H1 (cell line): ENCODE measurements at regions not wholly inside any gene's neighbourhood (a gene's known extent, or its start where the extent isn't known, plus 50 kb on each side); places are given as distances from the start of the nearest gene placed in this dataset.

Source experiments
- CTCF ChIA-PET: fragments of 300-600 bp; sonication (Branson Sonifier 250); formaldehyde crosslinking; loops from one replicate; lab custom pipeline; 2021; ENCODE audit not compliant: partially characterized antibody; lab: Charles Lee
- POLR2A ChIA-PET: fragments of 300-600 bp; sonication (Branson Sonifier 250); formaldehyde crosslinking; loops from one replicate; lab custom pipeline; 2021; ENCODE audit warnings: inconsistent platforms; ENCODE audit not compliant: partially characterized antibody; lab: Charles Lee
- DNase-seq, 2 experiments: peaks; one replicate each; pipeline versions ENCODE4 v3.0.0 to v3.0.0-alpha.2; 2010 to 2022; ENCODE audit warnings: low spot score in 2 of 2, low read depth in 1 of 2, mixed read lengths in 1 of 2
- FAIRE-seq: peaks from 2 replicates; lab custom pipeline; 2011; peaks lifted over from hg19 to GRCh38; lab: Jason Lieb, UNC
- H2AFZ ChIP-seq: 2 replicates; pipeline ENCODE4 v1.8.1; 2012; ENCODE audit warnings: low read length, inconsistent platforms
- H2AK5ac ChIP-seq: 2 replicates; pipeline ENCODE4 v1.6.1; 2013; ENCODE audit warnings: low read depth, low read length
- H2BK120ac ChIP-seq: replicated peaks from 2 replicates; pipeline ENCODE3; 2013; ENCODE audit warnings: low read depth, low read length, inconsistent platforms
- H2BK12ac ChIP-seq: 2 replicates; pipeline ENCODE4 v1.6.1; 2013; ENCODE audit warnings: low read depth, low read length
- H2BK15ac ChIP-seq: 2 replicates; pipeline ENCODE4 v1.6.1; 2013; ENCODE audit warnings: low read length
- H2BK20ac ChIP-seq: 2 replicates; pipeline ENCODE4 v1.6.1; 2013; ENCODE audit warnings: low read length
- H2BK5ac ChIP-seq: 2 replicates; pipeline ENCODE4 v1.6.1; 2013; ENCODE audit warnings: low read depth, low read length
- H3K14ac ChIP-seq: 2 replicates; pipeline ENCODE4 v1.6.1; 2013; ENCODE audit warnings: inconsistent platforms; ENCODE audit not compliant: insufficient read length
- H3K18ac ChIP-seq: 2 replicates; pipeline ENCODE4 v1.6.1; 2013; ENCODE audit warnings: low read length; ENCODE audit errors: extremely low read depth
- H3K23ac ChIP-seq: 2 replicates; pipeline ENCODE4 v1.6.1; 2013; ENCODE audit warnings: inconsistent platforms; ENCODE audit not compliant: insufficient read length
- H3K23me2 ChIP-seq: 2 replicates; pipeline ENCODE4 v1.6.1; 2013; ENCODE audit warnings: low read depth, low read length
- H3K27ac ChIP-seq: 2 replicates; pipeline ENCODE4 v1.6.1; 2011; ENCODE audit warnings: low read depth, low read length, inconsistent platforms
- H3K27me3 ChIP-seq, 4 experiments: replicated peaks in 1 of 4; 1 replicate in 1 of 4; 2 replicates in 3 of 4; pipeline versions ENCODE4 v1.6.1 to v1.8.1; 2011 to 2013; ENCODE audit warnings: low read length in 3 of 4, mild to moderate bottlenecking in 3 of 4, inconsistent platforms in 2 of 4, mixed read lengths in 2 of 4, moderate library complexity in 1 of 4; ENCODE audit not compliant: control insufficient read depth in 3 of 4, insufficient read depth in 3 of 4; ENCODE audit errors: extremely low read depth in 1 of 4
- H3K36me3 ChIP-seq, 4 experiments: 2 replicates each; pipeline versions ENCODE4 v1.6.1 to v1.8.1; 2011 to 2013; ENCODE audit warnings: mild to moderate bottlenecking in 4 of 4, low read length in 3 of 4, moderate library complexity in 2 of 4, control low read depth in 1 of 4, inconsistent platforms in 1 of 4; ENCODE audit not compliant: insufficient read depth in 4 of 4, control insufficient read depth in 2 of 4
- H3K4ac ChIP-seq: replicated peaks from 2 replicates; pipeline ENCODE3; 2013; ENCODE audit warnings: low read length, low read depth, mixed read lengths, inconsistent platforms; ENCODE audit not compliant: insufficient read length
- H3K4me1 ChIP-seq, 4 experiments: replicated peaks in 1 of 4; 1 replicate in 1 of 4; 2 replicates in 3 of 4; pipeline versions ENCODE4 v1.6.1 to v1.8.1; 2011 to 2013; ENCODE audit warnings: low read length in 3 of 4, inconsistent platforms in 2 of 4, mixed read lengths in 1 of 4; ENCODE audit not compliant: insufficient read depth in 4 of 4, control insufficient read depth in 3 of 4
- H3K4me2 ChIP-seq, 2 experiments: 2 replicates each; pipeline versions ENCODE4 v1.6.1 to v1.8.1; 2011 to 2013; ENCODE audit warnings: low read depth in 2 of 2, low read length in 2 of 2, control low read depth in 1 of 2, inconsistent platforms in 1 of 2, mild to moderate bottlenecking in 1 of 2; ENCODE audit not compliant: insufficient read depth in 1 of 2
- H3K4me3 ChIP-seq, 4 experiments: fragments of 200-600, 300-600 bp in 1 of 4; sonication (generic), shearing (Covaris generic), sonication (Bioruptor Twin) in 1 of 4; 2 replicates each; pipeline versions ENCODE4 v1.5.1 to v1.8.1; 2011 to 2016; ENCODE audit warnings: low read length in 4 of 4, low read depth in 3 of 4, control low read depth in 2 of 4, inconsistent platforms in 2 of 4, mild to moderate bottlenecking in 2 of 4, mixed read lengths in 1 of 4, moderate library complexity in 1 of 4; ENCODE audit not compliant: insufficient read depth in 2 of 4; ENCODE audit errors: extremely low read depth in 1 of 4
- H3K56ac ChIP-seq: replicated peaks from 2 replicates; pipeline ENCODE3; 2013; ENCODE audit warnings: low read depth, mild to moderate bottlenecking, mixed read lengths, low read length, inconsistent platforms; ENCODE audit not compliant: insufficient read length
- H3K79me1 ChIP-seq: 2 replicates; pipeline ENCODE4 v1.6.1; 2013; ENCODE audit warnings: low read depth, low read length, control low read depth
- H3K79me2 ChIP-seq, 2 experiments: 2 replicates each; pipeline versions ENCODE4 v1.6.1 to v1.8.1; 2012 to 2013; ENCODE audit warnings: low read length in 2 of 2, mild to moderate bottlenecking in 2 of 2, inconsistent platforms in 1 of 2; ENCODE audit not compliant: insufficient read depth in 2 of 2, control insufficient read depth in 1 of 2
- H3K9ac ChIP-seq, 4 experiments: replicated peaks in 1 of 4; 1 replicate in 1 of 4; 2 replicates in 3 of 4; pipeline versions ENCODE4 v1.6.1 to v1.8.1; 2011 to 2013; ENCODE audit warnings: low read depth in 3 of 4, low read length in 3 of 4, control low read depth in 2 of 4, mild to moderate bottlenecking in 2 of 4, moderate library complexity in 2 of 4, inconsistent platforms in 1 of 4; ENCODE audit errors: extremely low read depth in 1 of 4
- H3K9me3 ChIP-seq, 2 experiments: 2 replicates each; pipeline versions ENCODE4 v1.6.1 to v1.8.1; 2012 to 2013; ENCODE audit warnings: mild to moderate bottlenecking in 2 of 2, moderate library complexity in 2 of 2, control low read depth in 1 of 2, inconsistent platforms in 1 of 2, low read depth in 1 of 2, low read length in 1 of 2, mixed read lengths in 1 of 2; ENCODE audit not compliant: insufficient read depth in 2 of 2
- H4K20me1 ChIP-seq, 2 experiments: replicated peaks in 1 of 2; 2 replicates each; pipeline versions ENCODE3 to v1.8.1; 2011 to 2013; ENCODE audit warnings: inconsistent platforms in 2 of 2, low read length in 2 of 2, mild to moderate bottlenecking in 1 of 2; ENCODE audit not compliant: insufficient read depth in 2 of 2, control insufficient read depth in 1 of 2
- H4K5ac ChIP-seq: 2 replicates; pipeline ENCODE4 v1.6.1; 2013; ENCODE audit warnings: low read length, low read depth, mixed read lengths, inconsistent platforms; ENCODE audit not compliant: insufficient read length
- H4K8ac ChIP-seq: 2 replicates; pipeline ENCODE4 v1.8.0; 2013; ENCODE audit warnings: mild to moderate bottlenecking, moderate library complexity, low read length, inconsistent platforms; ENCODE audit not compliant: insufficient read depth; ENCODE audit errors: extremely low read depth
- H4K91ac ChIP-seq: replicated peaks from 2 replicates; pipeline ENCODE3; 2013; ENCODE audit warnings: low read length, mixed read lengths, inconsistent platforms; ENCODE audit not compliant: insufficient read length
- CREB1 ChIP-seq: IDR thresholded peaks from 2 replicates; pipeline ENCODE4 v1.6.1; 2012; ENCODE audit warnings: inconsistent platforms
- EP300 ChIP-seq, 2 experiments: IDR thresholded peaks; 1 replicate in 1 of 2; 2 replicates in 1 of 2; pipeline ENCODE4 v1.6.1; 2011 to 2012; ENCODE audit warnings: low read depth in 2 of 2, low read length in 2 of 2, mild to moderate bottlenecking in 2 of 2, borderline replicate concordance in 1 of 2, inconsistent platforms in 1 of 2, moderate library complexity in 1 of 2
- EZH2 ChIP-seq: fragments of 200-600 bp; sonication (generic); IDR thresholded peaks from 2 replicates; pipeline ENCODE4 v1.7.1; 2012; ENCODE audit warnings: low read depth, mild to moderate bottlenecking, moderate library complexity, low read length, inconsistent platforms; ENCODE audit not compliant: severe bottlenecking
- KDM1A ChIP-seq: fragments of 200-600, 300-600 bp; sonication (generic); IDR thresholded peaks from 2 replicates; pipeline ENCODE4 v1.7.1; 2016; ENCODE audit warnings: mild to moderate bottlenecking, low read length, borderline replicate concordance
- NANOG ChIP-seq: IDR thresholded peaks from 2 replicates; pipeline ENCODE4 v1.6.1; 2011; ENCODE audit warnings: low read length, low read depth, mild to moderate bottlenecking, inconsistent platforms; ENCODE audit not compliant: insufficient read depth, poor library complexity, severe bottlenecking
- RFX5 ChIP-seq: IDR thresholded peaks from 2 replicates; pipeline ENCODE4 v1.6.1; 2011; ENCODE audit warnings: low read depth, low read length, improper control_type of control experiment, borderline replicate concordance
- RXRA ChIP-seq: IDR thresholded peaks from 2 replicates; pipeline ENCODE4 v1.6.1; 2011; ENCODE audit warnings: low read depth, mild to moderate bottlenecking, low read length, moderate library complexity; ENCODE audit not compliant: insufficient read depth
- SIN3A ChIP-seq, 2 experiments: IDR thresholded peaks in 1 of 2; conservative IDR thresholded peaks in 1 of 2; 2 replicates each; pipeline ENCODE4 v1.6.1; 2011 to 2012; ENCODE audit warnings: low read length in 2 of 2, improper control_type of control experiment in 1 of 2, low read depth in 1 of 2, mild to moderate bottlenecking in 1 of 2
- TCF12 ChIP-seq: IDR thresholded peaks from 2 replicates; pipeline ENCODE4 v1.6.1; 2011; ENCODE audit warnings: low read depth, mild to moderate bottlenecking, low read length
- TEAD4 ChIP-seq: IDR thresholded peaks from 2 replicates; pipeline ENCODE4 v1.6.1; 2012; ENCODE audit warnings: low read depth, low read length, inconsistent platforms, mixed read lengths
- USF2 ChIP-seq: IDR thresholded peaks from 2 replicates; pipeline ENCODE4 v1.6.1; 2011; ENCODE audit warnings: low read length, improper control_type of control experiment
- WGBS, 2 experiments: shearing (Covaris generic) in 1 of 2; methylation state at CpG; one replicate each; pipeline versions ENCODE4 v1.1.6 to v1.1.7; 2013 to 2015; ENCODE audit warnings: low lambda C conversion rate in 2 of 2, mixed read lengths in 2 of 2, inconsistent platforms in 1 of 2, low coverage in 1 of 2, missing lambda C conversion rate in 1 of 2; ENCODE audit not compliant: insufficient replicate concordance in 2 of 2, insufficient coverage in 1 of 2, insufficient read length in 1 of 2; ENCODE audit errors: extremely low coverage in 1 of 2, missing lambda C conversion rate in 1 of 2; 5-methylcytosine and 5-hydroxymethylcytosine counted together

- no peak for DNase-seq
- Histone ChIP-seq H4K91ac (no peak overlapping the region), H3K23ac (no peak overlapping the region), H4K8ac (no peak overlapping the region), H3K56ac (no peak overlapping the region), H3K4me2 (no peak overlapping the region), H2AK5ac (no peak overlapping the region), H2BK15ac (no peak overlapping the region), H4K20me1 (no peaks in the 10 kb centered on the region), H3K4ac (no peak overlapping the region), H3K79me2 (no peaks in the 10 kb centered on the region), H3K4me1 (no peaks in the 10 kb centered on the region), H3K79me1 (no peaks in the 10 kb centered on the region), H2AFZ (no peak overlapping the region), H3K9ac (no peak overlapping the region), H3K36me3 (no peaks in the 10 kb centered on the region), H3K27me3 (no peaks in the 10 kb centered on the region), H2BK20ac (no peak overlapping the region), H4K5ac (no peak overlapping the region), H2BK12ac (no peak overlapping the region), H2BK5ac (no peak overlapping the region), H3K23me2 (no peaks in the 10 kb centered on the region), H3K4me3 (no peak overlapping the region), H3K18ac (no peak overlapping the region), H3K9me3 (no peaks in the 10 kb centered on the region), H3K27ac (no peak overlapping the region), H3K14ac (no peak overlapping the region), H2BK120ac (no peak overlapping the region)
- FAIRE-seq, result no peak
- POLR2A ChIA-PET, result no interaction called here
- CTCF ChIA-PET, result interaction anchor here (0.7 kb wide), 1 partner anchor 88 kb away, joined by 3 read pairs; no protein-coding TSS in a partner anchor
- 84% methylated on average over 8 of the region's 8 CpGs; no CpG with 5 or more reads in 1 of the 2 experiments for WGBS, 2 experiments
- TF ChIP-seq EZH2 (no peak), KDM1A (no peak), RFX5 (no peak), USF2 (no peak), SIN3A (conservative IDR thresholded peaks at IDR 0.05 in 1 of 2, IDR thresholded peaks at IDR 0.05 in 1 of 2; ENCODE audit: low read depth in 1 of 2, low read length in 2 of 2) (no peak), EP300 (IDR thresholded peaks at IDR 0.05; ENCODE audit: borderline replicate concordance in 1 of 2, low read depth in 2 of 2, low read length in 2 of 2) (no peak), CREB1 (no peak), TCF12 (no peak), TEAD4 (no peak), RXRA (no peak), NANOG (no peak)
Measured at GRCh38 chr4:41839916-41840854, 91.7 kb upstream of the PHOX2B start.
